22Rv1 (cell line): ENCODE measurements at regions not wholly inside any gene's neighbourhood (a gene's known extent, or its start where the extent isn't known, plus 50 kb on each side); places are given as distances from the start of the nearest gene placed in this dataset.
"Not testable (repeated sequence)": the region's sequence is repeated elsewhere in the genome, so short reads cannot be mapped to it uniquely, and the experiment has no call there.

Experiments used
- H3K27ac ChIP-seq: fragments of 450-650 bp; 2 replicates; pipeline ENCODE4 v1.5.1; 2017
- CTCF ChIP-seq: fragments of 450-650 bp; IDR thresholded peaks from 2 replicates; pipeline ENCODE4 v1.5.1; 2017; ENCODE audit warnings: mild to moderate bottlenecking
- ZFX ChIP-seq: fragments of 450-650 bp; IDR thresholded peaks from 2 replicates; pipeline ENCODE4 v1.6.1; 2017; ENCODE audit warnings: antibody characterized with exemption, borderline replicate concordance

- no peak overlapping the region for H3K27ac ChIP-seq
- TF ChIP-seq CTCF (no peak), ZFX (no peak)
Measured at GRCh38 chr12:43213608-43214007, 338.4 kb downstream of the ADAMTS20 start.

- H3K27ac ChIP-seq: no peak overlapping the region
- TF ChIP-seq CTCF: no peak
- TF ChIP-seq ZFX: no peak
Measured at GRCh38 chr12:43210485-43211192, 341.4 kb downstream of the ADAMTS20 start.

GRCh38 chr12:43208627-43209026 is 343.4 kb downstream of the ADAMTS20 start:
- H3K27ac ChIP-seq: no peak overlapping the region
- TF ChIP-seq CTCF: no peak
- TF ChIP-seq ZFX: no peak

GRCh38 chr12:43208221-43208620 is 343.8 kb downstream of the ADAMTS20 start:
- TF ChIP-seq CTCF (no peak), ZFX (no peak)
- H3K27ac ChIP-seq: no peak overlapping the region

- H3K27ac ChIP-seq: no peak overlapping the region
- no peak for TF ChIP-seq ZFX
- TF ChIP-seq CTCF: no peak
Measured at GRCh38 chr12:43206396-43206795, 345.6 kb downstream of the ADAMTS20 start.

GRCh38 chr12:43198608-43199007 is 353.4 kb downstream of the ADAMTS20 start:
- H3K27ac ChIP-seq: no peak overlapping the region
- TF ChIP-seq ZFX (no peak), CTCF (no peak)

- TF ChIP-seq ZFX (no peak), CTCF (no peak)
- no peak overlapping the region for H3K27ac ChIP-seq
Measured at GRCh38 chr12:43196268-43196907, 355.6 kb downstream of the ADAMTS20 start.

GRCh38 chr12:43193096-43193495 is 358.9 kb downstream of the ADAMTS20 start:
- not testable (repeated sequence) for H3K27ac ChIP-seq

- not testable (repeated sequence) for H3K27ac ChIP-seq
Measured at GRCh38 chr12:43192442-43192841, 359.6 kb downstream of the ADAMTS20 start.
